GM10266 (cell line): ENCODE measurements at regions not wholly inside any gene's neighbourhood (a gene's known extent, or its start where the extent isn't known, plus 50 kb on each side); places are given as distances from the start of the nearest gene placed in this dataset.
A peak's percentile ranks its signal among the peaks of the same experiment; 100 is the strongest.

Source experiments
- DNase-seq: peaks from one replicate; pipeline ENCODE4 v3.0.0; 2012; ENCODE audit errors: extremely low spot score
- TF ChIP-seq, protein P1 (sequence below): IDR thresholded peaks from 2 replicates; pipeline ENCODE4 v1.5.1; 2012; ENCODE audit warnings: mild to moderate bottlenecking, low read depth; ENCODE audit not compliant: control insufficient read depth, insufficient read depth; ENCODE audit errors: missing control alignments

DNA sequence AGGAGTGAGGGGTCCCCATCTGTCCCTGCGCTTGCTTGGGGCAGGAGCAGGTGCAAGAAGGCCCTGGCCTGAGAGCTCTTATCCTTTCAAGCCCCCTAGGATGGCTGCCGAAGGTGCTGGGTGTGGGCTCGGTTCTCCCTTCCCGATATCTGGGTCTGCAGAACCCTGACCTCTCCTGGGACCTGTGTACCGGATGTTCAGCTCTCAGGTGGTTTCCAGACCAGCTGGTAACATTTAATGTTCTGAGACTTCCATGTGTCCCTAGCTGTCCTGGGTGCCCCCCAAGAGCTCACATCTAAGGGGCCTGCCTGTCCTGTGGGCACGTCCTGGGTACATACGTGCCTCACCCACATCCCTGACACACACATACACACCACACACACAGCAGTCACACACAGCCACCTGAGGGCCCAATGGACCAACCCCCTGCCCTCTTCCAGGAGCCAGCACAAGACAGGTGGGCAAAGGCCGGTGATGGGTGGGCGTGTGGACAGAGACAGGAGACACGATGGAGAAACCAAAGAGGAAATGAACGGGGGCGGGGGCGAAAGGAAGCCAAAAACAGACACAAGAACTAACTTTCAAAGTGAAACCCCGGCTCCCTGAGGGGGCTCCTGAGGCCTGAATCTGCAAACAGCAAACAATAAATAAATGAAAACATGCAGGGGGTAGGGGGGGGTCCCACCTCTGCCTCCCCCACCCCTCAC lies 124.3 kb downstream of the PTPRS start:
- TF ChIP-seq, protein P1, sequence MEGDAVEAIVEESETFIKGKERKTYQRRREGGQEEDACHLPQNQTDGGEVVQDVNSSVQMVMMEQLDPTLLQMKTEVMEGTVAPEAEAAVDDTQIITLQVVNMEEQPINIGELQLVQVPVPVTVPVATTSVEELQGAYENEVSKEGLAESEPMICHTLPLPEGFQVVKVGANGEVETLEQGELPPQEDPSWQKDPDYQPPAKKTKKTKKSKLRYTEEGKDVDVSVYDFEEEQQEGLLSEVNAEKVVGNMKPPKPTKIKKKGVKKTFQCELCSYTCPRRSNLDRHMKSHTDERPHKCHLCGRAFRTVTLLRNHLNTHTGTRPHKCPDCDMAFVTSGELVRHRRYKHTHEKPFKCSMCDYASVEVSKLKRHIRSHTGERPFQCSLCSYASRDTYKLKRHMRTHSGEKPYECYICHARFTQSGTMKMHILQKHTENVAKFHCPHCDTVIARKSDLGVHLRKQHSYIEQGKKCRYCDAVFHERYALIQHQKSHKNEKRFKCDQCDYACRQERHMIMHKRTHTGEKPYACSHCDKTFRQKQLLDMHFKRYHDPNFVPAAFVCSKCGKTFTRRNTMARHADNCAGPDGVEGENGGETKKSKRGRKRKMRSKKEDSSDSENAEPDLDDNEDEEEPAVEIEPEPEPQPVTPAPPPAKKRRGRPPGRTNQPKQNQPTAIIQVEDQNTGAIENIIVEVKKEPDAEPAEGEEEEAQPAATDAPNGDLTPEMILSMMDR = no peak
- DNase-seq = peak; percentile 78

DNA sequence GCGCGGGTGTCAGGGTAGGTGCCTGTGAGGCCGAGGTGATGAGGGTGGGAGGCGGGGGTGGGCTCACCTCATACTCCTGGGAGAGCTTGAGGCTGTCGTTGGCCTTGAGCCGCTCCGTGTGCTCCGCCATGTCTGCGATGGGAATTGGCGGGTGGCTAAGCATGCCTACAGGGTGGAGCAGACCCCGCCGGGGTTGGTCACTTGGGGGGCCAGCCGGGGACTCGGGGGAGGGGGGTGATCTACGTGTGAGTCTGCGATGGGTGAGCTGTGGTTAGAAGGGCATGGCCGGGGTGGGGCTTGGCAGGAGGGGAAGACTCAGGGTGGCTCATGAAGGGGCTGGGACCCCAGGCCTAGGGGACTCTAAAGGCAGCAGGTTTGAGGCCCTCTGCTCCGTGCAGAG lies 125.2 kb downstream of the PTPRS start:
- TF ChIP-seq, protein P1 = no peak
- no peak for DNase-seq

DNA sequence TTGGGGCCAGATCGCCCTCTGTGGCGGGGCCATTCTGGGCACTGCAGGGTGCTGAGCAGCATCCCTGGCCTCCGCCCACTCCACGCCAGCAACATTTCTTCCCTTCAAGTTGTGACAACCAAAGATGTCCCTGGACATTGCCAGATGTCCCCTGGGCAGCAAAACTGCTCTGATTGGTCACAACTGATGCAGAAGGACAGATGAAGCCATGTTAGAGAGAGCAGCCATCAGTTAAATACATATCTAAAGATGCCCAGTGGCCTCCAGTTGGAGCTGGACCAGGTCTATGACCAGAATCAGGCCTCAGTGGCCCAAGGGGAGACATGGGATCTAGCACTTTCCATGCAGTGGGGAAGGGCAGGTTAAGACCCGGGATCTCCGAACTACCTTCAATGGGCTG lies 125.7 kb downstream of the PTPRS start:
- TF ChIP-seq, protein P1 = no peak

DNA sequence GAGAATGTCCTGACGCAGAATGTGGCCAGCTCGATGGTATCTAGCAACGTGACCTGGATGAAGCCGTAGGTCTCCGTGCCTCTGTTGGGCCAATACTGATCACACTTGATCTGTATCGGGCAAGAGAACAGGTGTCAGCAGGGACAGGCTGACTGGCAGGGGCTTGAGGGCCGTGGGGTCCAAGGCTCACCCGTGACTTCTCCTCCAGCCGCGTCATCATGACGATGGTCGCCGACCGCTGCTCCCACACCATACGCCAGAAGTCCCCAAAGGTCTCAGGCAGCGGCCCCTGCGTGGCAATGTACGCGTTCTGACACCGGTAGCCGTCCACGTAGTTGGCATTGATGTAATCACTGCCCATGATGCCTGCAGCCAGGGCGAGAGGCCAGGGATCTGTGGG lies 126.2 kb downstream of the PTPRS start:
- TF ChIP-seq, protein P1 = no peak
- no peak for DNase-seq

More for the DNA sequence above, 125.7 kb downstream of the PTPRS start:
- no peak for DNase-seq

DNA sequence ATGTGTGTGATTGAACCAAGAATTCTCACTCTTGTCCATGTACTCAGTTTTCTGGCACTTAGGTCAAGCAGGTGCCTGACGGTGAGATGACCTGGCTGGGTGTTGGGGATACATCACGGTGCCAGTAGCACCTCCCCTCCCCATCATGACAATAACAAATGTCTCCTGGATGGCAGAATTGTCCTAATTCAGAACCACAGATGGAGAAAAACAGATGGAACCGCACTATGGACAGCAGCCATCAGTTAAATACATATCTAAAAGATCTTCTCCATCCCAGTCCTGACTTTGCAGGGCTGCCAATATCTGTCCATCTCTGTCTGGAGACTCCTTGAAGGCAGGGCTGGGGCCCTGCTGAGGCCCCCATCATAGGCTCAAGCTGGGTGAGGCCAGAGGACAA lies 126.9 kb downstream of the PTPRS start:
- TF ChIP-seq, protein P1 = no peak

DNA sequence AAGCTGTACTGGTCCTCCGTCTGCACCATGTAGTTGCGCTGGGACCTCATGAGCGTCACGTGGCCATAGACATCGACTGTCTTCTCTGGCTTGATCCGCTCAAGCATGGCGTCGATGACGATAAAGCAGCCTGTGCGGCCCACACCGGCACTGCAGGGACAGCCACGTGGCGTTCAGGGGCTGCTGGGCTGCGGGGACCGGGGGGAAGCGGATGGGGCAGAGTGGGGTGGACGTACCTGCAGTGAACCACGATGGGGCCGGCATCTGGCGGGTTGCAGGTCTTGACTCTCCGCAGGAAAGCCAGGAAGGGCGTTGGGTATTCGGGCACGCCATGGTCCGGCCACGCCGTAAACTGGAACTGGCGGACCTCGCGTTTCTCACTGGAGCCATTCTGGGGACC lies 128.5 kb downstream of the PTPRS start:
- DNase-seq = no peak
- TF ChIP-seq, protein P1 = no peak

More for the DNA sequence above, 126.9 kb downstream of the PTPRS start:
- DNase-seq = no peak

DNA sequence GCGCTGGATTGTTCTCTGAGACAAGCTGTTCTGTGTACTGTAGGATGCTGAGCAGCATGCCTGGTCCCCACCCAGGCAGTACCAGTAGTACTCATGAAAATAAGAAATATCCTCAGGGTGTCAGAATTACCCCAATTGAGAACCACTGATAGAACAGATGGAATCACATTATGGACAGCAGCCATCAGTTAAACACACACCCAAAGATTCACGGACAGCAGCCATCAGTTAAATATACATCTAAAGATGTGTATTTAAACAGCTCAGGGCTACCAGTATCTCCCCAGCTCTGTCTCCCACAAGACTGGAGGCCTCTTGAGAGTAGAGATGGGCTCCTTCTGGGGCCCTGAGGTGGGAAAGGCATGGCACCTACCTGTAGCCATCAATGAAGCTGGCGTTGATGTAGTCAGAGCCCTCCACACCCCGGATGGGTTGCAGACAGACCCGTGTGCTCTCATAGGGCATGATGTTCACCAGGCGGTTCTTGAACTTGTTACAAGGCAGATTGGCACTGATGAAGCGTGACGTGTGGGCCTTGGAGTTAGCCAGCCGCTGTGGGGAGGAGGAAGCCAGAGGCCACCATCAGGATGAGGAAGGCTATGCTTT lies 129.3 kb downstream of the PTPRS start:
- TF ChIP-seq, protein P1 = no peak

More for the DNA sequence above, 129.3 kb downstream of the PTPRS start:
- no peak for DNase-seq
